HL-60 (cell line): ENCODE measurements at regions not wholly inside any gene's neighbourhood (a gene's known extent, or its start where the extent isn't known, plus 50 kb on each side); places are given as distances from the start of the nearest gene placed in this dataset.
"Not testable (repeated sequence)": the region's sequence is repeated elsewhere in the genome, so short reads cannot be mapped to it uniquely, and the experiment has no call there.

Experiments
- DNase-seq, 2 experiments: peaks; one replicate each; pipeline ENCODE4 v3.0.0-alpha.2; 2010 to 2020; ENCODE audit warnings: low read depth in 1 of 2, low spot score in 1 of 2
- H3K27ac ChIP-seq: fragments of 250-450 bp; sonication (Bioruptor Pico); replicated peaks from 2 replicates; pipeline ENCODE4 v1.5.1; 2020; ENCODE audit warnings: mild to moderate bottlenecking, moderate library complexity
- H3K27me3 ChIP-seq: fragments of 250-450 bp; sonication (Bioruptor Pico); 2 replicates; pipeline ENCODE4 v1.5.1; 2021; ENCODE audit warnings: mild to moderate bottlenecking, moderate library complexity; ENCODE audit not compliant: insufficient read depth, poor library complexity, severe bottlenecking
- H3K4me3 ChIP-seq: replicated peaks from 2 replicates; pipeline ENCODE4 v1.5.1; 2011; ENCODE audit warnings: mild to moderate bottlenecking, control low read depth, low read length; ENCODE audit not compliant: insufficient read depth
- GABPA ChIP-seq: IDR thresholded peaks from 2 replicates; pipeline ENCODE4 v1.6.1; 2012; ENCODE audit warnings: low read depth
- POLR2AphosphoS5 ChIP-seq: IDR thresholded peaks from 2 replicates; pipeline ENCODE4 v1.6.1; 2012; ENCODE audit warnings: low read depth
- SPI1 ChIP-seq: IDR thresholded peaks from 2 replicates; pipeline ENCODE4 v1.6.1; 2012; ENCODE audit warnings: low read depth, mild to moderate bottlenecking, borderline replicate concordance
- TF ChIP-seq, protein P1 (sequence below): IDR thresholded peaks from one replicate; pipeline ENCODE4 v1.5.1; 2011; ENCODE audit warnings: low read length, control low read depth, inconsistent platforms; ENCODE audit not compliant: insufficient read depth
- TF ChIP-seq, protein P2 (sequence below): IDR thresholded peaks from 2 replicates; pipeline ENCODE4 v1.6.1; 2012; ENCODE audit warnings: low read depth; ENCODE audit not compliant: insufficient replicate concordance

DNA sequence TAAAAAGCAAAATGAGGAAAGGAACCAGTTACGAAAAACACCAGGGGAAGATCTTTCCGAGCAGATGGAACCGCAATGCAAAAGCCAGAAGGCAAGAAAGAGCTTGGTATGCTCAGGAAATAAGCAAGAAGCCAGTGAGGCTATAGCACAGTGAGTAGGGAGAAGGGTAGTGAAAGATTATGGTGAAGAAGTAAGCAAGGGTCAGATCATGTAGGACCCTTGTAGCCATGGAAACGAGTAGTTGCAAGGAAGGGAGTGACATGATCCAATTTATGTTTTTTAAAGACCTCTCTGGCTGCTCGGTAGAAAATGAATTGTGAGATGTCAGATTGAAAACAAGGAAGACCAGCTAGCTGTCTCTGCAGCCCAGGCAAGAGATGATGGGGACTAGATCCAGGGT lies 143.3 kb downstream of the USP31 start:
- no peak for TF ChIP-seq SPI1
- TF ChIP-seq, protein P1, sequence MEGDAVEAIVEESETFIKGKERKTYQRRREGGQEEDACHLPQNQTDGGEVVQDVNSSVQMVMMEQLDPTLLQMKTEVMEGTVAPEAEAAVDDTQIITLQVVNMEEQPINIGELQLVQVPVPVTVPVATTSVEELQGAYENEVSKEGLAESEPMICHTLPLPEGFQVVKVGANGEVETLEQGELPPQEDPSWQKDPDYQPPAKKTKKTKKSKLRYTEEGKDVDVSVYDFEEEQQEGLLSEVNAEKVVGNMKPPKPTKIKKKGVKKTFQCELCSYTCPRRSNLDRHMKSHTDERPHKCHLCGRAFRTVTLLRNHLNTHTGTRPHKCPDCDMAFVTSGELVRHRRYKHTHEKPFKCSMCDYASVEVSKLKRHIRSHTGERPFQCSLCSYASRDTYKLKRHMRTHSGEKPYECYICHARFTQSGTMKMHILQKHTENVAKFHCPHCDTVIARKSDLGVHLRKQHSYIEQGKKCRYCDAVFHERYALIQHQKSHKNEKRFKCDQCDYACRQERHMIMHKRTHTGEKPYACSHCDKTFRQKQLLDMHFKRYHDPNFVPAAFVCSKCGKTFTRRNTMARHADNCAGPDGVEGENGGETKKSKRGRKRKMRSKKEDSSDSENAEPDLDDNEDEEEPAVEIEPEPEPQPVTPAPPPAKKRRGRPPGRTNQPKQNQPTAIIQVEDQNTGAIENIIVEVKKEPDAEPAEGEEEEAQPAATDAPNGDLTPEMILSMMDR = no peak
- TF ChIP-seq, protein P2, sequence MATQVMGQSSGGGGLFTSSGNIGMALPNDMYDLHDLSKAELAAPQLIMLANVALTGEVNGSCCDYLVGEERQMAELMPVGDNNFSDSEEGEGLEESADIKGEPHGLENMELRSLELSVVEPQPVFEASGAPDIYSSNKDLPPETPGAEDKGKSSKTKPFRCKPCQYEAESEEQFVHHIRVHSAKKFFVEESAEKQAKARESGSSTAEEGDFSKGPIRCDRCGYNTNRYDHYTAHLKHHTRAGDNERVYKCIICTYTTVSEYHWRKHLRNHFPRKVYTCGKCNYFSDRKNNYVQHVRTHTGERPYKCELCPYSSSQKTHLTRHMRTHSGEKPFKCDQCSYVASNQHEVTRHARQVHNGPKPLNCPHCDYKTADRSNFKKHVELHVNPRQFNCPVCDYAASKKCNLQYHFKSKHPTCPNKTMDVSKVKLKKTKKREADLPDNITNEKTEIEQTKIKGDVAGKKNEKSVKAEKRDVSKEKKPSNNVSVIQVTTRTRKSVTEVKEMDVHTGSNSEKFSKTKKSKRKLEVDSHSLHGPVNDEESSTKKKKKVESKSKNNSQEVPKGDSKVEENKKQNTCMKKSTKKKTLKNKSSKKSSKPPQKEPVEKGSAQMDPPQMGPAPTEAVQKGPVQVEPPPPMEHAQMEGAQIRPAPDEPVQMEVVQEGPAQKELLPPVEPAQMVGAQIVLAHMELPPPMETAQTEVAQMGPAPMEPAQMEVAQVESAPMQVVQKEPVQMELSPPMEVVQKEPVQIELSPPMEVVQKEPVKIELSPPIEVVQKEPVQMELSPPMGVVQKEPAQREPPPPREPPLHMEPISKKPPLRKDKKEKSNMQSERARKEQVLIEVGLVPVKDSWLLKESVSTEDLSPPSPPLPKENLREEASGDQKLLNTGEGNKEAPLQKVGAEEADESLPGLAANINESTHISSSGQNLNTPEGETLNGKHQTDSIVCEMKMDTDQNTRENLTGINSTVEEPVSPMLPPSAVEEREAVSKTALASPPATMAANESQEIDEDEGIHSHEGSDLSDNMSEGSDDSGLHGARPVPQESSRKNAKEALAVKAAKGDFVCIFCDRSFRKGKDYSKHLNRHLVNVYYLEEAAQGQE = no peak
- TF ChIP-seq GABPA = no peak
- TF ChIP-seq POLR2AphosphoS5 = no peak
- Histone ChIP-seq H3K27ac (no peak overlapping the region), H3K4me3 (no peak overlapping the region), H3K27me3 (no peaks in the 10 kb centered on the region)
- DNase-seq = no peak

DNA sequence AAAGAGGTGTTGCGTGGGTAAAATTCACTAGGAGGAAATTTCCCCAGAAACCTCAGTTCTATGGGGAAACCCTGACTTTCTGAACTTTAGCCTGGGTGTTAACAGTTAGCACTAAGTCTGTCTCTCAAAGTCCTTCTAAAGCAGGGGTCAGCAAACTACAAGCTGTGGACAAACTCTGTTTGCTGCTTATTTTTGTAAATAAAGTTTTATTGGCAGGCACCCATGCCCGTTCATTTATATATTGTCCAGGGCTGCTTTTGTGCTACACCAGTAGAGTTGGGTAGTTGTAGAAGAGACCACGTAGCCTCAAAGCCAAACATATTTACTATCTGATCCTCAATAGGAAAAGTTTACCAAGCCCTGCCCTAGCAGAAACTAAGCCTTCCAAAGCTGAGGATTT lies 159.7 kb downstream of the USP31 start:
- DNase-seq = no peak
- Histone ChIP-seq H3K4me3 (no peak overlapping the region), H3K27me3 (no peaks in the 10 kb centered on the region), H3K27ac (no peak overlapping the region)
- TF ChIP-seq SPI1 (no peak), GABPA (no peak), POLR2AphosphoS5 (no peak)
- TF ChIP-seq, protein P2 = no peak
- TF ChIP-seq, protein P1 = no peak

DNA sequence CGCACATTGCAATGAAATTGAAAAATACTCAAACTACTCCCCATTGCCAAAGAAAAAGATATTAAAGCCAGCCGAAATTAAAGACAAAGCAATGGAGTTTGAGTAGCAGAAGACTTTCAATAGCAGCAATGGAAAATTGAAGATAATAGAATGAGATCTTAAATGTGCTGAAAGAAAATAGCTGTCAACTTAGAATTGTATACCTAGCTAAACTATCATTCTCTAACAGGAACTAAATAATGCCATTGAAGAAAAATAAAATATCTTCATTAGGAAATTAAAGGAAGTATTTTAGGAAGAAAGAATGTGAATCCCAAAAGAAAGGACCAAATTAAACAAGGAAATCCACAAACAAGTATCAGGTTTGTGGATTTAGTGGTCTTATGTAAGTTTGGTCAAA lies 165.6 kb downstream of the USP31 start:
- DNase-seq = no peak
- H3K27ac ChIP-seq = no peak overlapping the region
- no peaks in the 10 kb centered on the region for H3K27me3 ChIP-seq
- TF ChIP-seq, protein P1 = no peak
- TF ChIP-seq SPI1 (no peak), POLR2AphosphoS5 (no peak), GABPA (no peak)
- TF ChIP-seq, protein P2 = no peak
- H3K4me3 ChIP-seq = no peak overlapping the region

DNA sequence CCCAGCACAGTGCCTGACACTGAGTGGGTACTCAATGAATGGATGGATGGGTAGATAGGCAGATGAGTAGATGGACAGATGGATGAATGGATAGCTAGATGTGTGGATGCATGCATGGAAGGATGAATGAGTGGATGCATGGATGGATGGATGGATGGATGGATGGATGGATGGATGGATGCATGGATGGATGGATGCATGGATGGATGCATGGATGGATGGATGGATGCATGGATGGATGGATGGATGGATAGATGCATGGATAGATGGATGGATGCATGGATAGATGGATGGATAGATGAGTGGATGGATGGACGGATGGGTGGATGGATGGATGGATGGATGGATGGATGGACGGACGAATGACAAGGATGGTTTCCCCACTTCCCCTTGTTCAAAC lies 166.6 kb downstream of the HS3ST2 start:
- not testable (repeated sequence) for H3K4me3 ChIP-seq, DNase-seq, H3K27me3 ChIP-seq, H3K27ac ChIP-seq
